ENCODE measurements at regions not wholly inside any gene's neighbourhood (a gene's known extent, or its start where the extent isn't known, plus 50 kb on each side); places are given as distances from the start of the nearest gene placed in this dataset.

- DNase-seq: no peak
Measured at GRCh38 chr2:120461546-120462537, 115.9 kb downstream of the INHBB start.

GRCh38 chr2:120463527-120463926, 117.6 kb downstream of the INHBB start:
- DNase-seq: no peak

GRCh38 chr2:120463996-120464395, 118.1 kb downstream of the INHBB start:
- no peak for DNase-seq

GRCh38 chr2:120464448-120464931, 118.6 kb downstream of the INHBB start:
- no peak for DNase-seq

GRCh38 chr2:120465012-120465700, 119.2 kb downstream of the INHBB start:
- DNase-seq: no peak

GRCh38 chr2:120465701-120465988, 119.7 kb downstream of the INHBB start:
- DNase-seq: no peak

- DNase-seq: no peak
Measured at GRCh38 chr2:120465989-120466703, 120.2 kb downstream of the INHBB start.

- no peak for DNase-seq
Measured at GRCh38 chr2:120466704-120467054, 120.7 kb downstream of the INHBB start.

- no peak for DNase-seq
Measured at GRCh38 chr2:120468136-120468535, 122.2 kb downstream of the INHBB start.

GRCh38 chr2:120469426-120469825, 123.5 kb downstream of the INHBB start:
- no peak for DNase-seq

GRCh38 chr2:120470041-120470965, 124.4 kb downstream of the INHBB start:
- no peak for DNase-seq

- no peak for DNase-seq
Measured at GRCh38 chr2:120471166-120471565, 125.2 kb downstream of the INHBB start.

GRCh38 chr2:120472031-120472430, 126.1 kb downstream of the INHBB start:
- DNase-seq: no peak

- no peak for DNase-seq
Measured at GRCh38 chr2:120472891-120473309, 127.0 kb downstream of the INHBB start.

GRCh38 chr2:120473522-120474271, 127.8 kb downstream of the INHBB start:
- no peak for DNase-seq

- no peak for DNase-seq
Measured at GRCh38 chr2:120474486-120474885, 128.6 kb downstream of the INHBB start.

GRCh38 chr2:120476141-120476540, 130.2 kb downstream of the INHBB start:
- no peak for DNase-seq

- no peak for DNase-seq
Measured at GRCh38 chr2:120477198-120477597, 131.3 kb downstream of the INHBB start.

GRCh38 chr2:120477831-120478481, 132.0 kb downstream of the INHBB start:
- DNase-seq: no peak

GRCh38 chr2:120480346-120480902, 134.5 kb downstream of the INHBB start:
- DNase-seq: no peak
